GM19023 (cell line): ENCODE measurements at regions not wholly inside any gene's neighbourhood (a gene's known extent, or its start where the extent isn't known, plus 50 kb on each side); places are given as distances from the start of the nearest gene placed in this dataset.

Experiments
- ATAC-seq: cut with Tn5 transposase; IDR thresholded peaks from one replicate; pipeline ENCODE4 v1.9.1; 2021; ENCODE audit warnings: mild to moderate bottlenecking, moderate library complexity; ENCODE audit not compliant: unreplicated experiment

DNA sequence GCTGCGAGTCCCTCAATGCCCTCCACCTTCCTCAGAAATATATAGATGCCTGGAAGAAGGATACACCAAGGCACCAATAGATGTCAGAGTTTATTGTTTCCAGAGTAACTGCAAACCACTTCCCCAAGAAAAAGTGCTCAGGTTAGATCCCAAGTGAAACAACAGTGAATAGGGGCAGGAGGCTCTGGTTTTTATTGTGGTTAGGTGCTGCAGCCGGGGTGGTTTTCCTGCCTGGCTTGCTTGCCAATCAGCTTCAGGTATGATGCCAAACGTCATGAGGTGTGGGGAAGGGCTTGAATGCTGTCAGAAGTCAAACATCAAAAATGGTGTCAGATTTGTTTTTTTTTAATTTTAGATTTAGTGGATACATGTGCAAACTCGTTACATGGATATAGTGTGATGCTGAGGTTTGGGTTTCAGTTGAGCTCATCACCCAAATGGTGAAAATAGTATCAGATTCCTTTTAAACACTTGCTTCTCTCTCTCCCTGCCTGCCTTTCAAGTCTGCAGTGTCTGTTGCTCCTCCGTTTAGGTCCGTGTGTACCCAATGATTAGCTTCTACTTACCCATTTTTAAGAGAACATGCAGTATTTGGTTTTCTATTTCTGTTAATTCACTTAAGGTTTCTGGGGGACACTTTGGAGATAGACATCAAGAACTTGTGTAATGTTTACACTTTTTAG lies 1317.0 kb downstream of the MRPL39 start:
- ATAC-seq: no peak

- no peak for ATAC-seq
Measured at GRCh38 chr21:24289539-24289938, 1317.7 kb downstream of the MRPL39 start.

- ATAC-seq: no peak
Measured at GRCh38 chr21:24280596-24280995, 1326.7 kb downstream of the MRPL39 start.

- no peak for ATAC-seq
Measured at GRCh38 chr21:24278711-24279110, 1328.6 kb downstream of the MRPL39 start.

- ATAC-seq: no peak
Measured at GRCh38 chr21:24276204-24276603, 1331.1 kb downstream of the MRPL39 start.

GRCh38 chr21:24275616-24276015 lies 1331.7 kb downstream of the MRPL39 start:
- ATAC-seq: no peak

DNA sequence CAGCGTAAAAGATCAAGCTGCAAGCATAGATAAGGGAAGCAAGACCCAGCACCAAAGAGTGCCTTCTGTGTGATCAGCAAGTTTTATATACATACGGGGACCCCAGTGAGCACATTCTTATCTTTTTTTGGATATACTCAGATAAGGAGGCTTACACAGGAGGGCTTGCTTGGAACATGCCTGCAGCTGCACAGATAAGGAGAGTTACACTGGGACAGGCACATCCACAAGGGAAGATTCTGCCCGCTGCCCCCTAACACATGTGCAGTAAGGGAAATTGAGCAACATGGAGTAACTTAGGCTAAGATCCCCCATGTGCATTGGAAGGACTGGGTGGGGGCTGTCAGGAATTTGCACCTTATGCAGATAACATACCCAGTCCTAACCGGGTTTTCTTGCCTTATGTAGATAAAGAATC lies 1334.8 kb downstream of the MRPL39 start:
- ATAC-seq: no peak

DNA sequence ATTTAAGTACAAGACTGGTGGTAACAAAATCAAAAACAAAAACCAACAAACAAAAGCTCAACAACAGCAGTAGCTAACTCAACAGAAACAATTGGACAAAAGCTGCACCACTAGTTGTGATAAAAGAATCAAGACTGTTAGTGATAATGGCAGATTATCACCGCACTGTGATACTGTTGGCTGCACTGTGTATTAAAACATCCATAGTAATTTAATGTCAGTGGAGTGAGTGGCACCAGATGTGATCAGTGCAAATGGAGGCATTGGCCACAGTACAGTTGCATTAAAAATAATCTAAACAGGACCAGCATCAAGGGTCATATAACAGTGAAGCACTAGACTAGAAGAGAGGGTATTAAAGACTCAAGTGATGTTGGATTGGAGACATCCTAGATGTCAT lies 1341.3 kb downstream of the MRPL39 start:
- ATAC-seq: no peak

DNA sequence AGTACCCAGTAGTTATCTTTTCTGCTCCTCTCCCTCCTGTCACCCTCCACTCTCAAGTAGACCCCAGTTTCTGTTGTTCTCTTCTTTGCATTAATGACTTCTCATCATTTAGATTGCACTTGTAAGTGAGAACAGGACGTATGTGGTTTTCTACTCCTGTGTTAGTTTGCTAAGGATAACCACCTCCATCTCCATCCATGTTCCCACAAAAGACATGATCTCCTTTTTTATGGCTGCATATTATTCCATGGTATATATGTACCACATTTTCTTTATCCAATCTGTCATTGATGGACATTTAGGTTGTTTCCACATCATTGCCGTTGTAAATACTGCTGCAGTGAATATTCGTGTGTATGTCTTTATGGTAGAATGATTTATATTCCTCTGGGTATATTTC lies 1346.5 kb downstream of the MRPL39 start:
- no peak for ATAC-seq

DNA sequence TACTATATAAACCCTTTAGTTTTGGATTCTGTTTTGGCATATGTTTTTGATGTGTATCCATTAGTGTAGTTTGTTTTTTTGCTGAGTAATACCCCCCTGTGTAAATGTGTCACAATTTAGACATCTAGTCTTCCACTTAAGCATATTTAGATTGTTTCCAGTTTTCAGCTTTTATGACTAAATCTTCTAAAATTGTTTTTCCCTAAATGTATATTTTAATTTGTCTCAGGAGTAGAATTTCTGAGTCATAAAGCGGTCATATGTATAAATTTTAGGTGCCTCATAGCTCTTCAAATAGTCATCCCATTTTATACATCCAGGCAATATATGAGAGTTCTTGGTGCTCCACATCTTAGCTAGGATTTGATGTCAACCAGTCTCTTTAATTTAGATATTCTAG lies 1348.0 kb downstream of the MRPL39 start:
- ATAC-seq: no peak

DNA sequence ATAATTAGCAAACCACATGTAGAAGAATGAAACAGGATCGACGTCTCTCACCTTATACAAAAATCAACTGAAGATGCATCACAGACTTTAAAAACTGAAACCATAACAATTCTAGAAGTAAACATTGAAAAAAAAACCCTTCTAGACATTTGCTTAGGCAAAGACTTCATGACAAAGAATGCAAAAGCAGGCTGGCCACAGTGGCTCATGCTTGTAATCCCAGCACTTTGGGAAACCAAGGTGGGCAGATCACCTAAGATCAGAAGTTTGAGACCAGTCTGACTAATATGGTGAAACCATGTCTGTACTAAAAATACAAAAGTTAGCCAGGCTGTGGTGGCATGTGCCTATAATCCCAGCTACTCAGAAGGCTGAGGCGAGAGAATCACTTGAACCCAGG lies 1351.7 kb downstream of the MRPL39 start:
- no peak for ATAC-seq

DNA sequence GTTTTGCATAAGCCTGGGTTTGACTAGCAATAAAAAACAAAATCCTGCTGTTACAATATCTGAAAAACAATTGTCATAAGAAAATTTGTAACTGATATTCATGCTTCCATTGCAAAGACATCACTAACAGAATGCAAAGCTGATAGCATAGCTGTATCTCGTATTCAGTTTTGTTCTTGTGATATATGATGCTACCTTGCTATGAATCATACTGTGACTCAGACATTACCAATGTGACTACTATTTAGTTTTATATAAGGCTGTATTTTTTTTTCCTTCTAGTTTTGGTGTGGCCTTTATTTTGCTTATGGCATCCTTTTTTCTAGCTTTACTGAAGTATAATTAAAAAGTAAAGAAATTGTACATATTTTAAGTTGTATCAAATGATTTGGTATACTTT lies 1381.8 kb downstream of the MRPL39 start:
- ATAC-seq: no peak

- no peak for ATAC-seq
Measured at GRCh38 chr21:24224422-24224821, 1382.9 kb downstream of the MRPL39 start.

DNA sequence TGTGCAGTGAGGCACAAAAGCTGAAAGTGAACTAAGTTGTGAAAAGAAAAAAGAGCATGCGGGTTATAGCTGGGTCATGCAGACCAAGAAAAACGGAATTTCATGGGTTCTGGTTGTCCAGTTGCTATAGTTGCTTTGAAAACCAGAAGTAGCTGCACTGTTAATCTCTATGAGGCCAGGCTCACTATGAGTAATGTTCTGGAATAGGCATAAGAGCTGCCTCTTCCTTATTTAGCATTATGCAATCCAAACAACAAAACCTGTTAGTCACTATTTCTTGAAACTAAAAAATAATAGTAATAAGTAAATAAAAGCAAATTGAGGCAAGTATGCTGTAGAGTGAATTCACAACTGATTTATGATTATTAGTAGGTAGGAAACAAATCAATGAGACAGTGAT lies 1383.7 kb downstream of the MRPL39 start:
- ATAC-seq: no peak

DNA sequence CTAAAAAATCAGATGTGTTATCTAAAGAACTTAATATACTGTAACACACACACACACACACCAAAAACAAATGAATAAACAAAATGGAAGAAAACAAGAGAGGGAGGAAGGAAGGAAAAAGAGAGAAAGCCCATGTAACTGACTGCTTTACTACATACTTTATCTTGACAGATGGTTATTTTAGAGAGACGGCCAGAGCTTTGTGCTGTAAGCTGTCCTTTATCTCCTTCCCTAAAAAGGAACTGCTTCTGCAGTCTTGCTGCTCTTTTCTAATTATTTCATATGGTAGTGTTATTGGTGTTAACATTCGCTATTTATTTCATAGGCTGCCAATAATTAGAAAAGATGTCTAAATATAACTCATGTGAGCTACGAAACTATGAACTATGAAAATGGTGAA lies 1384.6 kb downstream of the MRPL39 start:
- no peak for ATAC-seq

DNA sequence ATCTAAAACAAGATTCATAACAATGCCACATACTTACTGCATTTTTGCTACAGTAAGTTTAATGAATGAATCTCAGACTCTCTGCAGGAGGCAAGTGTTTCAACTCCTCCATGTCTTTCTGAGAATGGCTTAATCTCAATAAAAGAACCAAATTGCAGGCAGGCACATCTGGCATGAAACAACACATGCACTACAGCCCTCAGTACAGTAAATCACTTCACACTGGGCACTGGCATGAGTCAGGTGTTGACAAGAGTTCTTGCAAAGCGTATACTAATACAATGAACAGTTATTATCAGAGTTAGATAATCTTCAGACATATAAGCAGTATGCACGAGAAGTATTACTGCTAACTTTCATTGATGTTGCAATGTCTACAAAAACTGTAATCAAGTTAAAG lies 1386.8 kb downstream of the MRPL39 start:
- no peak for ATAC-seq

DNA sequence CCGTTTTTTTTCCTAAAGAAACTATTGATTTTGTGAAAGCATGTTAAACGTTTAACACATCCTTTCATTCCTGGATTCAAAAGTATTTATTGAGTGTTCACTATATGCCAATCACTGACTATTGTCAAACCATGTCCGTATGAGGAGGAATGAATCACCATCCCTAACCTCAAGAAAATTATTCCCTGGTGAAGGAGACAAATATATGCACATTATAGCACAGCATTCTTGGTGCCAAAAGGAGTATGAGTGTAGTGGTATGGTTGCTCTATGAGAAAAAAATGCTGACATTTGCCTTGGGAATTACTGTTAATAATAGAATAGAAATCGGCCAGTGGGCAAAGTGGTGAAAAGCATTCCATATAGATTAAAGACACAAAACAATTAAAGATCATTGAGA lies 1390.1 kb downstream of the MRPL39 start:
- ATAC-seq: no peak

DNA sequence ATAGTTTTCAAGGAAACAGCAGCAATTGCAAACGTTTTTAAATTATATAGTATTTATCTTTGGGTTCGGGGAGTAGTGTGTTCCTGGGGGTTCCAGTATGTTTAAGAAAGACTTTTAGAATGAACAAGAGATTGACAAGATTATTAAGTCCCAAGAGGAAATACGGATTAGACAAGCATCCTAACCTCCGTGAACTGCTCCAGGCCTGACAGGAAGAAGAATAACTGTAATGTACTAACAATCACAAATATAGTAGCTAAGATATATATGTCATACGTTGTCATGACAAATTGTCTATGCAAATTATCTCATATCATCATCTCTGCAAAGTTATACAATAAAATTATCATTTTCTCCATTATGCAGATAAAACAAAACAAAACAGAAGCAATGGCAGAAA lies 1397.2 kb downstream of the MRPL39 start:
- no peak for ATAC-seq

DNA sequence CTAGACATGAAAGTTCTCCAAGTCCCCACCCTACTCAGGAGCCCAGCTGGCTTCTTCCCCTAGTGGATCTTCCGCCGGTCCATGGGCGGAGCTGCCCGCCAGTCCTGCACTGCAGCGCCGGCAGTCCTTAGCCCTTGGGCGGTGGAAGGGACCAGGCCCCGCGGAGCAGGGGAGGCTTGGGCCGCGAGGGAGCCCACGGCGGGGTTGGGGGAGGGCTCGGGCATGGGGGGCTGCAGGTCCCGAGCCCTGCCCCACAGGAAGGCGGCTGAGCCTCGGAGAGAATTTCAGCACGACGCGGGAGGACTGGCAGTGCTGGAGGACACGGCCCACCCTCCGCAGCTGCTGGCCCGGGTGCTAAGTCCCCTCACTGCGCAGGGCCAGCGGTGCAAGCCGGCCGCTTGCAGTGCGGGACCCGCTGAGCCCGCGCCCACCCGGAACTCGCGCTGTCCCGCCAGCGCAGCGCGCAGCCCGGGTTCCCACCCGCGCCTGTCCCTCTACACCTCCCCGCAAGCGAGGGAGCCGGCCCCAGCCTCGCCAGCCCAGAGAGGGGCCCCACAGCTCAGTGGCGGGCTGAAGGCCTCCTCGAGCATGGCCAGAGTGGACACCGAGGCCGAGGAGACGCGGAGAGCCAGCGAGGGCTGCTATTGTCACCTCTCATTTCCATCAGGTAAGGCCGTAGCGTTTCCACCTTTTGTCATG lies 1398.6 kb downstream of the MRPL39 start:
- ATAC-seq: no peak

GRCh38 chr21:24205319-24205718 lies 1402.0 kb downstream of the MRPL39 start:
- ATAC-seq: no peak

- no peak for ATAC-seq
Measured at GRCh38 chr21:24204641-24205040, 1402.6 kb downstream of the MRPL39 start.

- no peak for ATAC-seq
Measured at GRCh38 chr21:24200052-24200451, 1407.2 kb downstream of the MRPL39 start.

- no peak for ATAC-seq
Measured at GRCh38 chr21:24197923-24198322, 1409.4 kb downstream of the MRPL39 start.
